Prostate gland (tissue), 2 donors: ENCODE measurements at regions not wholly inside any gene's neighbourhood (a gene's known extent, or its start where the extent isn't known, plus 50 kb on each side); places are given as distances from the start of the nearest gene placed in this dataset.
A peak's percentile ranks its signal among the peaks of the same experiment; 100 is the strongest.

ENCODE experiments used
- DNase-seq: peaks from one replicate; pipeline ENCODE4 v3.0.0-alpha.2; 2019; ENCODE audit warnings: low spot score
- H3K27ac ChIP-seq, 2 donors: fragments of 200-600 bp; sonication (generic); 2 replicates each; pipeline ENCODE4 v1.5.1; 2017 to 2019
- H3K27me3 ChIP-seq: fragments of 200-600 bp; sonication (generic); replicated peaks from 2 replicates; pipeline ENCODE4 v1.5.1; 2019; ENCODE audit not compliant: insufficient read depth
- H3K36me3 ChIP-seq, 2 donors: fragments of 200-600 bp; sonication (generic); 1 replicate in 1 of 2; 2 replicates in 1 of 2; pipeline versions ENCODE4 v1.5.1 to v1.8.1; 2017 to 2019
- H3K4me1 ChIP-seq: fragments of 200-600 bp; sonication (generic); replicated peaks from 2 replicates; pipeline ENCODE4 v1.5.1; 2019
- H3K4me3 ChIP-seq, 2 donors: fragments of 200-600 bp; sonication (generic); 2 replicates each; pipeline ENCODE4 v1.5.1; 2017 to 2019
- H3K9me3 ChIP-seq: fragments of 200-600 bp; sonication (generic); 2 replicates; pipeline ENCODE4 v1.5.1; 2017
- POLR2A ChIP-seq: fragments of 450-650 bp; IDR thresholded peaks from one replicate; pipeline ENCODE4 v1.6.1; 2016; ENCODE audit warnings: antibody characterized with exemption, mild to moderate bottlenecking
- POLR2AphosphoS5 ChIP-seq: sonication (generic); formaldehyde crosslinking; IDR thresholded peaks from one replicate; pipeline ENCODE4 v1.6.1; 2017; ENCODE audit warnings: antibody characterized with exemption
- WGBS: methylation state at CpG from one replicate; pipeline ENCODE4 v1.1.5; 2018; 5-methylcytosine and 5-hydroxymethylcytosine counted together
- intact Hi-C: fragments of 100-400 bp; cut with DNase I; formaldehyde crosslinking; loops from one replicate; pipeline ENCODE4 v1.14.2; 2022
- TF ChIP-seq, protein P1 (sequence below), 4 experiments: fragments of 200-600 bp in 2 of 4; fragments of 450-650 bp in 2 of 4; sonication (generic) in 2 of 4; IDR thresholded peaks; 1 replicate in 3 of 4; 2 replicates in 1 of 4; pipeline ENCODE4 v1.5.1; 2016 to 2019; ENCODE audit warnings: antibody characterized with exemption in 4 of 4, mild to moderate bottlenecking in 2 of 4, moderate library complexity in 2 of 4

DNA sequence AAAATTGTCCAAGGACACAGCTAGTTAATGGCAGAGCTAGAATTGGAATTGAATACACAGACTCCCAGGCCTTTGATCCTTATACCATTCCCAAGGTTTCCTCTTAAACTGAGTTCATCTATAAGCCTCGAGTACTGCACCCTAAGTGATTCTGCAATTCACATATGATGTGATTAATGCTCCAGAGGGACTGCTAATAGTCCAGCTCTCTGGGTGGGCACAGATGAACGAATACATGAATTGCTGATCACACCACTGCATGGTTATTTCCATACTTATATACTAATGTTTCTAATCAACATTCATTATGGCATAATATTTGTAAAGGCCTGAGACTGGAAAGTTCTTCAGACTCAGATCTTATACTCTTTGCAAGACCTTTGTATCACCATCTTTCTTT, 101.8 kb downstream of the NUFIP1 start:
- H3K4me1 ChIP-seq = peaks cover 10% of the 10 kb centered on the region
- no peak overlapping the region for H3K4me3 ChIP-seq
- H3K9me3 ChIP-seq = no peaks in the 10 kb centered on the region
- peak overlapping the region; percentile 74 for H3K27ac ChIP-seq
- intact Hi-C loops = no loop called here
- H3K36me3 ChIP-seq = no peaks in the 10 kb centered on the region
- H3K27me3 ChIP-seq = no peaks in the 10 kb centered on the region
- TF ChIP-seq POLR2A (no peak), POLR2AphosphoS5 (no peak)
- TF ChIP-seq, protein P1, sequence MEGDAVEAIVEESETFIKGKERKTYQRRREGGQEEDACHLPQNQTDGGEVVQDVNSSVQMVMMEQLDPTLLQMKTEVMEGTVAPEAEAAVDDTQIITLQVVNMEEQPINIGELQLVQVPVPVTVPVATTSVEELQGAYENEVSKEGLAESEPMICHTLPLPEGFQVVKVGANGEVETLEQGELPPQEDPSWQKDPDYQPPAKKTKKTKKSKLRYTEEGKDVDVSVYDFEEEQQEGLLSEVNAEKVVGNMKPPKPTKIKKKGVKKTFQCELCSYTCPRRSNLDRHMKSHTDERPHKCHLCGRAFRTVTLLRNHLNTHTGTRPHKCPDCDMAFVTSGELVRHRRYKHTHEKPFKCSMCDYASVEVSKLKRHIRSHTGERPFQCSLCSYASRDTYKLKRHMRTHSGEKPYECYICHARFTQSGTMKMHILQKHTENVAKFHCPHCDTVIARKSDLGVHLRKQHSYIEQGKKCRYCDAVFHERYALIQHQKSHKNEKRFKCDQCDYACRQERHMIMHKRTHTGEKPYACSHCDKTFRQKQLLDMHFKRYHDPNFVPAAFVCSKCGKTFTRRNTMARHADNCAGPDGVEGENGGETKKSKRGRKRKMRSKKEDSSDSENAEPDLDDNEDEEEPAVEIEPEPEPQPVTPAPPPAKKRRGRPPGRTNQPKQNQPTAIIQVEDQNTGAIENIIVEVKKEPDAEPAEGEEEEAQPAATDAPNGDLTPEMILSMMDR (IDR thresholded peaks at IDR 0.05) = no peak
- 73% methylated on average over 2 of the region's 2 CpGs for WGBS
- no peak for DNase-seq

DNA sequence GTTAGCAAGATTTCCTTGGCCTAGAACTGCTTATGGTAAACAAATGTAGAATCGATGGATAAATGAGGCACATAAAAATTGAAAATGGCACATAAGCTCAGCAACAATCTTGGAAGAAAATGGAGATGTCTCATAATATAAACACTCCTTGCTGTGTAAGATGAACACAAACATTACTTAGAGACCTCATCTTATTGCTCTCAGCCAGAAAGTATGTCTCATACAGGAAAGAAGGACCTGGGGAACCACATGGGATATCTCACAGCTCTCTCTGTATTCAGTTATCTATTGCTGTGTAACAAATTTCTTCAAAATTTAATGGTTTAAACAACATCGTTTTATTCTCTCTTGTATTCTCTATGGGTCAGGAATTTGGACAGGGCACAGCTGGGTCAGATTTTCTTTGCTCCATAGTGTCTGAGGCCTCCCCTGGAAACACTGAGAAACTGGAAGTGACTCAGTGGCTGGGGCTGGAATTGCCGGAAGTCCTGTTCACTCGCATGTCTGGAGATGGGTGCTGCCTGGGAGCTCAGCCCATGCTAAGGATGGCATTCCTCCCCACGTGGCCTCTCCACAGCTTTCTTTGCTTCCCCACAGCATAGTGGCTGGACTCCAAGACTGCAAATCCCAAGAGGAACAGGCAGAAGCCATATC, 105.1 kb downstream of the NUFIP1 start:
- H3K9me3 ChIP-seq = no peaks in the 10 kb centered on the region
- no peak overlapping the region for H3K27ac ChIP-seq
- no peak overlapping the region for H3K4me3 ChIP-seq
- intact Hi-C loops = no loop called here
- no peaks in the 10 kb centered on the region for H3K27me3 ChIP-seq
- peaks cover 10% of the 10 kb centered on the region for H3K4me1 ChIP-seq
- 67% methylated on average over 5 of the region's 5 CpGs for WGBS
- H3K36me3 ChIP-seq = no peaks in the 10 kb centered on the region
- no peak for DNase-seq
- TF ChIP-seq POLR2A = no peak
- TF ChIP-seq, protein P1 (IDR thresholded peaks at IDR 0.05) = no peak
- TF ChIP-seq POLR2AphosphoS5 = no peak

DNA sequence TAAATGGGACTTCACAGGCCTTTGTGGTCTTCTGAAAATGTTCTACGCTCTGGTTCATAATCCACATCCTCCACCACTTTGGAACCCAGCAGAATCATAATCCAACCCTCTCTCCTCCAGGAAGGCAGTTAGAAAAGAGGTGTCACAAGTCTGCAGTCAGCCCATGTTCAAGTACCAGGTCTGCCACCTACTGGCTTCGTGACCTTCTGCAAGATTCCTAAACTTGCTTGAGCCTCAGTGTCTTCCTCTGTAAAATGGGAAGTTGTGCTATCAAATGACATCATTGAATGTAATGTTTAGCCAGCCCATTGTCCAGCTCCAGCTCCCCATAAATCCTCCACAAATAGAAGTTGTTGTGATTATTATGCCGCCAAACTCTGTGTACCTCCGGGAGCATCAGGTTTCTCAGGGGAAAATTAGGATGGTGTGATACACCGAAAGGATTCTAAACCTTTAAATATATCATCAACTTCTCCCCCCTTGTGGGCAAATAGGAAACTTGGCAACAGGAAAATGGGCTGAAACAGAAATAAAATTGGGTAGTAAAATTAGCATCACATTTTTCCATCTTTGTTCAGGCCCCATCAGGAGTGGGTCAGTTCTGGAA, 109.7 kb downstream of the NUFIP1 start:
- no peaks in the 10 kb centered on the region for H3K4me1 ChIP-seq
- no peaks in the 10 kb centered on the region for H3K27me3 ChIP-seq
- H3K27ac ChIP-seq = no peak overlapping the region
- DNase-seq = no peak
- H3K9me3 ChIP-seq = no peaks in the 10 kb centered on the region
- TF ChIP-seq POLR2A = no peak
- TF ChIP-seq, protein P1 (IDR thresholded peaks at IDR 0.05) = peak in 3 of 4 experiments; percentile 23 to 42 (median 38)
- no peaks in the 10 kb centered on the region for H3K36me3 ChIP-seq
- WGBS = 77% methylated on average over 5 of the region's 5 CpGs
- intact Hi-C loops = loop anchor here (10.0 kb wide), 2 partner anchors 85 to 395 kb away; no protein-coding TSS in a partner anchor
- H3K4me3 ChIP-seq = no peak overlapping the region

DNA sequence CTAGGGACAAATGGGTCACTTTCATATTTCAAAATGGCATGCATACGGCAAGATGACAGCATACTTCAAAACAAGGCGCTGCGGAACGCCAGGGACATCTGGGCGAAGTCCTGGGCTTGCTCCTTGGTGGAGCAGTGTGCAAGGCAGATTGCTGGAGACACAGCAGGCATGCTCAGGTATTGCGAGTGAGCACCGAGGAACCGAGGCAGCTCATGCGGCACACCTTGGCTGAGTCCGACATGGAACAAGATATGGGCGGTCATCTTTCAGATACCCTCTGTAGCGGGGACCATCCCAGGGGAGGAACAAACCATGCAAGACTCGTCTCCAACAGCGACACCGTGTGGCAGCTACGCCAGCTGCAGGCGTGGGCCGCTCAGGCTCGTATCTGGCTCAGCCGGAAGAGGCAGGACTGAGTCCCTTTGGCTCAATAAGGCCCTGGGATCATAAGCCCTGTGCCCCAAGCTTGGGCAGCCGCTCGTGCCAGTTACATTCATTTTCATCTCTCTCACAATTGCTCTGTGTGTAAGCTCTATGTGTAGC, 112.4 kb downstream of the NUFIP1 start:
- H3K27ac ChIP-seq = no peak overlapping the region
- WGBS = 87% methylated on average over 22 of the region's 22 CpGs
- no peaks in the 10 kb centered on the region for H3K9me3 ChIP-seq
- DNase-seq = no peak
- H3K27me3 ChIP-seq = no peaks in the 10 kb centered on the region
- TF ChIP-seq POLR2AphosphoS5 (no peak), POLR2A (no peak)
- TF ChIP-seq, protein P1 (IDR thresholded peaks at IDR 0.05) = no peak
- no peak overlapping the region for H3K4me3 ChIP-seq
- intact Hi-C loops = loop anchor here (10.0 kb wide), 2 partner anchors 88 to 392 kb away; no protein-coding TSS in a partner anchor
- no peaks in the 10 kb centered on the region for H3K4me1 ChIP-seq
- no peaks in the 10 kb centered on the region for H3K36me3 ChIP-seq
